Uterus (tissue), 2 donors: ENCODE measurements at regions not wholly inside any gene's neighbourhood (a gene's known extent, or its start where the extent isn't known, plus 50 kb on each side); places are given as distances from the start of the nearest gene placed in this dataset.

Experiments
- POLR2A ChIP-seq, 2 donors: fragments of 450-650 bp; IDR thresholded peaks; one replicate each; pipeline ENCODE4 v1.6.1; 2016; ENCODE audit warnings: antibody characterized with exemption in 2 of 2, mild to moderate bottlenecking in 1 of 2, moderate library complexity in 1 of 2
- TF ChIP-seq, protein P1 (sequence below), 4 experiments: fragments of 200-600 bp in 2 of 4; fragments of 450-650 bp in 2 of 4; sonication (generic) in 2 of 4; IDR thresholded peaks; one replicate each; pipeline ENCODE4 v1.5.1; 2016 to 2019; ENCODE audit warnings: antibody characterized with exemption in 4 of 4, mild to moderate bottlenecking in 2 of 4, moderate library complexity in 1 of 4

- TF ChIP-seq, protein P1, sequence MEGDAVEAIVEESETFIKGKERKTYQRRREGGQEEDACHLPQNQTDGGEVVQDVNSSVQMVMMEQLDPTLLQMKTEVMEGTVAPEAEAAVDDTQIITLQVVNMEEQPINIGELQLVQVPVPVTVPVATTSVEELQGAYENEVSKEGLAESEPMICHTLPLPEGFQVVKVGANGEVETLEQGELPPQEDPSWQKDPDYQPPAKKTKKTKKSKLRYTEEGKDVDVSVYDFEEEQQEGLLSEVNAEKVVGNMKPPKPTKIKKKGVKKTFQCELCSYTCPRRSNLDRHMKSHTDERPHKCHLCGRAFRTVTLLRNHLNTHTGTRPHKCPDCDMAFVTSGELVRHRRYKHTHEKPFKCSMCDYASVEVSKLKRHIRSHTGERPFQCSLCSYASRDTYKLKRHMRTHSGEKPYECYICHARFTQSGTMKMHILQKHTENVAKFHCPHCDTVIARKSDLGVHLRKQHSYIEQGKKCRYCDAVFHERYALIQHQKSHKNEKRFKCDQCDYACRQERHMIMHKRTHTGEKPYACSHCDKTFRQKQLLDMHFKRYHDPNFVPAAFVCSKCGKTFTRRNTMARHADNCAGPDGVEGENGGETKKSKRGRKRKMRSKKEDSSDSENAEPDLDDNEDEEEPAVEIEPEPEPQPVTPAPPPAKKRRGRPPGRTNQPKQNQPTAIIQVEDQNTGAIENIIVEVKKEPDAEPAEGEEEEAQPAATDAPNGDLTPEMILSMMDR (IDR thresholded peaks at IDR 0.05), result no peak
- TF ChIP-seq POLR2A (IDR thresholded peaks at IDR 0.05), result no peak
Observed at GRCh38 chr3:178435575-178435974, 100.7 kb upstream of the KCNMB2 start.
